ENCODE measurements at regions not wholly inside any gene's neighbourhood (a gene's known extent, or its start where the extent isn't known, plus 50 kb on each side); places are given as distances from the start of the nearest gene placed in this dataset.
"Not testable (repeated sequence)": the region's sequence is repeated elsewhere in the genome, so short reads cannot be mapped to it uniquely, and the experiment has no call there.

DNA sequence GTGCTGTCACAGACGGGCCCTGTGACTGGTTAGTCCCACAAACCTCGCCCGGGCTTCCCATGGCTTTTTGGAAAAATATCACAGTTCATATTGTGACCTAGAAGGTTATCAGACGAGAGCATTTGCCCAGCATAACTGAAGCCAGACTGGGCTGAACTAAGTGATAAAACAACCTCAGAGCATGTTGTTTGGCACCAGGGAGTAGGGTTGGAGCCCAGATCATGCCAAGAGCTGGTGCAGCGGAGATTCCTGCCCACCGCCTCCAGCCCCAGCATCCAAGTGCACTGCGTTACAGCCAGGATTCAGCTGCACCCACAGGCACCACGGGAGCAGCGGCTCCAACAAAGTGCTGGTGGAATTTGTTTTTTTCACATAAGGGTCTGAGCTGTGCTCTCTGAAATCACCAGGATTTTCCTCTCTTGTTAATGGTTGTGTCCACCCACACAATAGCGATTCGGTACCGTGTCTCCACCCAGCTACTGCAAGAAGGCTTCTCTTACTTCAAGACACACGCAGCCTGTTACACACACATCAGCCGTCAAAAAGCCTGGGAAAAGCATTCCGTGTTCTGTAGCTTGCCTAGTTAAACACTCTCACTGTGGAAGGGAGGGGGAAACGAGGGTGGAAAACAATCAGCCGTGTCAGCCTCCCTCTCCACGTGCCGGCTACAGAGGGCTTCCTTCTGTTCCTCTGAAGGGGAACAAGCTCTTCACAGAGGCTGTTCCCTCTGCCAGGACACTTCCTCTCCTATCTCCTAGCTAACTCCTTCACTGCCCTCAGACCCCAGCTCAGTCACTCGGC lies 273.8 kb downstream of the C16orf95 start:
- no peak for DNase-seq

GRCh38 chr16:87044032-87044382 lies 273.2 kb downstream of the C16orf95 start:
- no peak for DNase-seq

DNA sequence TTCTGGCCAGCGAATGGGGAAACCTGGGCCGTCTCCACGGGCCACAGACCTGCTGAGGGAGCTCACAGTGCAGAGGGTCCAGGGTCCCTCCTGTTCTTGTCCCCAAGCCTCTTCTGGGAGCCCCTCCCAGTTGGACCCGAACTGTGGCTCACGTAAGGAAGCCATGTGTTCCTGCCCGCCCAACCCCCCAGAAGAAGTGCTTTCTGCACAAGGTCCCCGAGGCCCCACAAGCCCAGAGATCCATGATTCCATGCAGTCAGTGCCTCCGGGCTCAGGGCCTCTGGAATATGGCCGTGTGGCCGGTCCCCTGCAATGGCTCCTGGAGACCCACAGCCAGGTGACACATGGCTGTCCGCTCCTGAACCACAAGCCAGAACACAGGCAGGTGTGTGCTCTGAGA lies 272.4 kb downstream of the C16orf95 start:
- no peak for DNase-seq

DNA sequence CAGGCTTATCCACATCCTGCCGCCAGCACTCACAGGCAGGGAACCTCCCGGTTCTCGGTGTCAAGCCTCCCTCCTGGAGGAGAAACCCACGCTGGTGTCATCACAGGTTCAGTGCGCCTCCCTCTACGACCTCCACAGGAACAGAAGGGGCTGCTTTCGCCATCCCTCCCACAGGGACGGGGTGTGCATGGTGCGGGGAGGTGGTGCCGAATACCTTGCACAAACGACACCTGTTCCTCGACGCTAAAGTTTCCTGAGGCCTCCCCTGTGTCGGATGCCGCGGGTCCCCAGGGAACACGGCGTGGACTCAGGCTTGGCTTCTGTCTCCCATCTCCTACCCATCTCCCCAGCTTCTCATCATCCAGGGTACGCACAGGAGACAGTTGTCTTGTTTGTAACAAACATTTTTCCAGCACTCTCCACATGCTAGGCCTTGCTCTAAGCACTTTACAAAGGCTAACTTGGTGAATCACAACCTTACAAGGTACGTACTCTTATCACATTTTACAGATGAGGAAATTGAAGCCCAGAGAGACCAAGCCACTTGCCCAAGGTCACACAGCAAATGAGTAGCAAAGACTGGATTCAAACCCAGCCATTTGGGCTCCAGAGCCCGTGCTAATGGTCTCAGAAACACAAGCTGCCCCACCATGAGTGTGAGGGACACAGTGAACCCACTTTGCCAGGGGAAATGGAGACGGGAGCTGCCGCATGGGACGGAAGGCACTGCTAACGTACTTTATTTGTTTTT lies 271.6 kb downstream of the C16orf95 start:
- DNase-seq: no peak

DNA sequence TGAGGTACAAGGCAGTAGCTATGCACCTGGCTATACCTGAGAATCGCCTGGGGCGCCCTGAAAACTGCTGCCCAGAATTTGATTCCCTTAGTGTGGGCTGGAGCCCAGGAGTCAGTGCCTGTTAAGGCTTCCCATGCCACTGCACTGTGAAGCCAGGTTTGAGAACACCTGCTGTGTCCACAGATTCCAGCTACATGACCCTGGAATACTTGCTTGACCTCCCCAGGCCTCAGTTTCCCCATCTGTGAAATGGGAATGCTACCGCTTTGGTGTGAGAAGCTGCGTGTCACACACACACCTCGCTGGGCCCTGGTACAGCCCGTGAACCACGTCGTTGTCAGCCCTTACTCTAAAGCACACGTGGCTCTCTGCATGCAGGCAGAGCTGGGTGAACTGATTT lies 271.0 kb downstream of the C16orf95 start:
- DNase-seq: no peak

- no peak for DNase-seq
Observed at GRCh38 chr16:87047221-87048037, 269.8 kb downstream of the C16orf95 start.

GRCh38 chr16:87048038-87048729 lies 269.0 kb downstream of the C16orf95 start:
- DNase-seq: no peak

GRCh38 chr16:87048730-87049115 lies 268.5 kb downstream of the C16orf95 start:
- DNase-seq: no peak

DNA sequence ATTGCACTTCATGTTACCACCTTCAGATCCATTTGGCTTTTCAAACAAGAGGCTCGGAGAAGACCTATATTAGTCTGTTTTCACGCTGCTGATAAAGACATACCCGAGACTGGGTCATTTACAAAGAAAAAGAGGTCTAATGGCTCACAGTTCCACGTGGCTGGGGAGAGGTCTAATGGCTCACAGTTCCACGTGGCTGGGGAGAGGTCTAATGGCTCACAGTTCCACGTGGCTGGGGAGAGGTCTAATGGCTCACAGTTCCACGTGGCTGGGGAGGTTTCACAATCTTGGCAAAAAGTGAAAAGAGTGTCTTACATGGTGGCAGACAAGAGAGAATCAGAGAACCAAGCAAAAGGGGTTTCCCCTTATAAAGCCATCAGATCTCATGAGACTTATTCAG lies 268.0 kb downstream of the C16orf95 start:
- not testable (repeated sequence) for DNase-seq

GRCh38 chr16:87050142-87050541 lies 267.1 kb downstream of the C16orf95 start:
- no peak for DNase-seq

GRCh38 chr16:87051526-87052320 lies 265.5 kb downstream of the C16orf95 start:
- no peak for DNase-seq

DNA sequence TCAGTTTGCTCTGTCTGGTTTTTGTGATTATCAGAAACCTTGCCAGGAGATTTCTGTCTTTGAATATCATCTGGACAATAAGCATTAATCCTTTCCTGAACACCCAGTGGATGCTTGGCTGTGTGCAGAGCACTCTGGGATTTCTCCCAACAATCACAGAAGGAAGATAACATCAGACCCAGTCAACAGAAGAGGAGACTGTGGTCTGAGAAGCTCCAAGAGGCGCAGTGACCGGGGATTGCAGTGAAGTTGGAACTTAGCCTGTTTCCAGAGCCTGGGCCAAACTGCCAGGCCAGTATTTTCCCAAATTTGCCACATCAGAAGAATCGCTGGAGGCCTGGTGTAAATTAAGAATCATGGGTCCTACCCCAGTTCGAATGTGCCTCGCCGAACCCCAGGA lies 264.7 kb downstream of the C16orf95 start:
- no peak for DNase-seq

- DNase-seq: no peak
Observed at GRCh38 chr16:87053016-87053982, 263.9 kb downstream of the C16orf95 start.

DNA sequence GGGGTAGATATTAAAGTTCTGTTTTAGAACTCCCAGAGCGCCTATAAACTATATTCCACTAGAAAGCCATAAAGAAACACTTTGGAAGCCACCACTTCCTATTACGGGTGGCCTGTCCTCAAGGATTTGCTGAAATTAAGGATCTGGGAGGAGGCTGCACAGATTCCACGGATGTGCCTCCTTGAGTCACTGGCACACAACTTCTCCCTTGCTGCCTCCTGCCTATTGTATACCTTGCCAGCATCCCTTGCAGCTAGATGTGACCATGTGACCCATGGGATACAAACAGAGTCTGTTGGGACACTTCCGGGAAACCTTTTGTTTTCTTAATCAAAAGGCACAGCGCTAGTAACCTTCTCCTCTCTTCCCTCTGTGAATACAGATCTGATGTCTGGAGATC lies 263.0 kb downstream of the C16orf95 start:
- no peak for DNase-seq

DNA sequence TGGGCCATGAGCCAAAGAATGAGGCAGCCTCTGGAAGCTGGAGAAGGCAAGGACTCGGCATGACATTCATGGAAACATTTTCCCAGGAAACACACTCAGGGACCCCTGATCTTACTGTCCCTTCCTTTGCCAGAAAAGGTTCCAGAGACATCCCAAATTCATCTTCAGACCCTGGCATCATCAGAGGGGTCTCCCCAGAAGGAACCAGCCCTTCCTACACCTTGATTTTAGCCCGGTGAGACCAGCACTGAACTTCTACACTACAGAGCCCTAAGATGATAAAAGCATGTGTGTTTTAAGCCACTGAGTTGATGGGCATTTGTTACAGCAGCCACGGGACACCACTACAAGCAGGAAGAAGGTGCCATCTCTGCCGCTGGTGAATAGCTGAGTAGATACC lies 262.3 kb downstream of the C16orf95 start:
- DNase-seq: no peak

GRCh38 chr16:87056083-87056482 lies 261.1 kb downstream of the C16orf95 start:
- DNase-seq: no peak

GRCh38 chr16:87056551-87056950 lies 260.6 kb downstream of the C16orf95 start:
- DNase-seq: no peak

DNA sequence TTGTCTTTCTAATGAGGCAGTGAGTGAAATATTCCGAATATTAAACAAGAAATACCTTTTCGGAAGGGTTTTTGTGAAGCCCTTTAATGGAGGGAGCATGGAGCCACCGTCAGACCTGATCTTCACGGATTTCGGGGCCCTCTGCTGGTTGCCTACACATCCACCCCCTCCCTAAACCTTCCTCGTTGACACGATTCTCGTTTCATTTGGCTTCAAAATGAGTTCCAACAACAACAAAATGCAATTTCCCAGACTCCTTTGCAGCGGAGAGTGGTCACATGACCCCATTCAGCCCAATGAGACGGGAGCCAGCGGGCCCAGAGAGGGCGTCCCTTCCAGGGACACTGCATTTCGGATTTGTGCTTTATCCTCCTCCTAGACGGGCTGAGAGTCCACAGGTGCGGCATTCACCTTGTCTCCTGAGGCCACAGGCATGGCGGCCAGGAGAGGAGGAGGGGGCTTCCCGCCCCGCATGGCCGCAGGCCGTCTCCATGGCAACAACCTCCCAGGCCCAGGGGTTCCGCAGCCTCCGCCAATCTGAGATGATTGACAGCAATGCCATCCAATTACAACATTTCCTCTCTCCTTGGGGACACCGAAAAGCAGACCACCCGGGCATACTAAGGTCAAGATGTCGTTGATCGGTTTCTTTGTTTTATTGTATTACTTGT lies 259.8 kb downstream of the C16orf95 start:
- DNase-seq: no peak

- no peak for DNase-seq
Observed at GRCh38 chr16:87057951-87058560, 259.1 kb downstream of the C16orf95 start.

DNA sequence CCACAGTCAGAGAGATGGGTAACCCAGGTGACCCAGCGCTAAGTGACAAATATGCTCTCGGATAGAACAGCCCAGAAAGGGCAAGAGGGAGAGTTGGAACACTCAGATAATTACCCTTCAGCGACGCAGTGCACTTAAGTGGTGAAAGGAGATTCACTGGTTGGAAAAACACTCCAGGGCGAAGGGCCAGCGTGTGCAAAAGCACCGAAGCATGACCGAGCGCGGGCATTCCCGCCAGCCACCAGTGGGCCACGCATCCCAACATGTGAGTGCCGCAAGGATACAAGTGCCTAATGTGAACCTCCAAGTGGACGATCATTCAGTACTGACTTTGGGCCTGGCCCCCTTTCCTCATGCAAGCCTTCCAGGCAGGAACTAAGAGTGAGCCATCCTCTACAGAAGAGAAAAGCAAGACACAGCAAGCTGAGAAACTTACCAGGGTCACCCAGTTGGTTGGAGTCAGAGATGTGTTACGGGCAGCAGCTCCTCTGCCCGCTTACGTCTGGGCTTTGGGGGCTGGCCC lies 258.4 kb downstream of the C16orf95 start:
- no peak for DNase-seq
